ENCODE measurements at regions not wholly inside any gene's neighbourhood (a gene's known extent, or its start where the extent isn't known, plus 50 kb on each side); places are given as distances from the start of the nearest gene placed in this dataset.

DNA sequence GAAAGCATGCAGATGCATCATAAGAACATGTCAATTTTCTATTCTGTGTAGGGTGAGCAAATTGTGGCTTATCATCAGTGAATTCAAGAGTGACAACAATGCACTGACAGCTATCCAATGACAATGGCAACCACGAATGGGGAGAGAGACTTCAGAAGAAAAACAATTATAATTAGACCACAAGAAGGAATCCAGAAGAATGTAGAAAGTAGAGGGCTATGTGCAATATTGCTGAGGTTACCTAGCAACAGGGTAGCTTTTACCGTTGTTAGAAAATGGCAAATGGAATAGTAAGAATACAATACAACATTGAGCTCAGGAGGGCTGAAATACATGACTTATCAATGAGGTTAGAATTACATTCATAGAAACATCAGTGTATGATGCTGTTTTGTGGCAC lies 71.1 kb upstream of the SESTD1 start:
- no peak for TF ChIP-seq POLR2A (IDR thresholded peaks at IDR 0.05)
- TF ChIP-seq, protein P1, sequence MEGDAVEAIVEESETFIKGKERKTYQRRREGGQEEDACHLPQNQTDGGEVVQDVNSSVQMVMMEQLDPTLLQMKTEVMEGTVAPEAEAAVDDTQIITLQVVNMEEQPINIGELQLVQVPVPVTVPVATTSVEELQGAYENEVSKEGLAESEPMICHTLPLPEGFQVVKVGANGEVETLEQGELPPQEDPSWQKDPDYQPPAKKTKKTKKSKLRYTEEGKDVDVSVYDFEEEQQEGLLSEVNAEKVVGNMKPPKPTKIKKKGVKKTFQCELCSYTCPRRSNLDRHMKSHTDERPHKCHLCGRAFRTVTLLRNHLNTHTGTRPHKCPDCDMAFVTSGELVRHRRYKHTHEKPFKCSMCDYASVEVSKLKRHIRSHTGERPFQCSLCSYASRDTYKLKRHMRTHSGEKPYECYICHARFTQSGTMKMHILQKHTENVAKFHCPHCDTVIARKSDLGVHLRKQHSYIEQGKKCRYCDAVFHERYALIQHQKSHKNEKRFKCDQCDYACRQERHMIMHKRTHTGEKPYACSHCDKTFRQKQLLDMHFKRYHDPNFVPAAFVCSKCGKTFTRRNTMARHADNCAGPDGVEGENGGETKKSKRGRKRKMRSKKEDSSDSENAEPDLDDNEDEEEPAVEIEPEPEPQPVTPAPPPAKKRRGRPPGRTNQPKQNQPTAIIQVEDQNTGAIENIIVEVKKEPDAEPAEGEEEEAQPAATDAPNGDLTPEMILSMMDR (IDR thresholded peaks at IDR 0.05), result no peak
- no peak for TF ChIP-seq POLR2AphosphoS5 (IDR thresholded peaks at IDR 0.05)

Data from transverse colon (tissue), 4 donors.